HG03103 (cell line): ENCODE measurements at regions not wholly inside any gene's neighbourhood (a gene's known extent, or its start where the extent isn't known, plus 50 kb on each side); places are given as distances from the start of the nearest gene placed in this dataset.
A peak's percentile ranks its signal among the peaks of the same experiment; 100 is the strongest.
"Not testable (repeated sequence)": the region's sequence is repeated elsewhere in the genome, so short reads cannot be mapped to it uniquely, and the experiment has no call there.

Experiments
- ATAC-seq: cut with Tn5 transposase; IDR thresholded peaks from one replicate; pipeline ENCODE4 v1.9.1; 2021; ENCODE audit warnings: low read depth; ENCODE audit not compliant: unreplicated experiment

DNA sequence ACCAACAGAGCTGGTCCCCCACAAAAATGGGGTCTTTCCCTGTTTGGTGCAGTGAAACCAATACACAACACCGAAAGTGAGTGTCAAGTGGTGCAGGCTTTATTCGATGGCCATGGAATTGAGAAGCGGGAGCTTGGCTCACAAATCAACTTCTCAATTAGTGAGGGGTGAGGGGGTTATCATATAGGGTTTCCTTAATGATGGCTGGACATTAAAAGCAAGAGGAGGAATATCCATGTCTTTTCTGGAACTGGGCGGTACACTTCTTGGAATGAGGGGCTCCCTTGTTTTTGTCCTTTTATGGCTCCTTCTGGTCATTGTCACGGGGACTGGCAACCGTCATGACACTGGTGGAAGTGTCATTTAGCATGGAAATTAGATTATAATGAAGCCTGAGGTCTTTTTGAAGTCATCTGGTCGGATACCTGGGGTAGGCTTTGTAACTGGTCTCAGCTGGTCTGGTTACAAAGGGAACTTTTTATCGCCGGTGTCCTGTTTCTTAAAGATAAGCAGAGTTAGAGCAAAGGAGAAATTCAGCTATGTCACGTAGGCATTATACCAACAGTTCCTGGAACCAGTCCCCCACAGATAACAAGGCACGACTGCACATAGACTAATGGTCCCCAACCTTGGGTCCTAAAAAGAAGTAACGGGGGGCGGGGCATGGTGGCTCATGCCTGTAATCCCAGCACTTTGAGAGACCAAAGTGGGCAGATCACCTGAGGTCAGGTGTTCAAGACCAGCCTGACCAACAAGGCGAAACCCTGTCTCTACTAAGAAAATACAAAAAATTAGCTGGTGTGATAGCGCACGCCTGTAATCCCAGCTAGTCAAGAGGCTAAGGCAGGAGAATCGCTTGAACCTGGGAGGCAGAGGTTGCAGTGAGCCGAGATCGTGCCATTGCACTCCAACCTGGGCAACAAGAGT is 93.5 kb upstream of the NDUFV2 start:
- no peak for ATAC-seq

DNA sequence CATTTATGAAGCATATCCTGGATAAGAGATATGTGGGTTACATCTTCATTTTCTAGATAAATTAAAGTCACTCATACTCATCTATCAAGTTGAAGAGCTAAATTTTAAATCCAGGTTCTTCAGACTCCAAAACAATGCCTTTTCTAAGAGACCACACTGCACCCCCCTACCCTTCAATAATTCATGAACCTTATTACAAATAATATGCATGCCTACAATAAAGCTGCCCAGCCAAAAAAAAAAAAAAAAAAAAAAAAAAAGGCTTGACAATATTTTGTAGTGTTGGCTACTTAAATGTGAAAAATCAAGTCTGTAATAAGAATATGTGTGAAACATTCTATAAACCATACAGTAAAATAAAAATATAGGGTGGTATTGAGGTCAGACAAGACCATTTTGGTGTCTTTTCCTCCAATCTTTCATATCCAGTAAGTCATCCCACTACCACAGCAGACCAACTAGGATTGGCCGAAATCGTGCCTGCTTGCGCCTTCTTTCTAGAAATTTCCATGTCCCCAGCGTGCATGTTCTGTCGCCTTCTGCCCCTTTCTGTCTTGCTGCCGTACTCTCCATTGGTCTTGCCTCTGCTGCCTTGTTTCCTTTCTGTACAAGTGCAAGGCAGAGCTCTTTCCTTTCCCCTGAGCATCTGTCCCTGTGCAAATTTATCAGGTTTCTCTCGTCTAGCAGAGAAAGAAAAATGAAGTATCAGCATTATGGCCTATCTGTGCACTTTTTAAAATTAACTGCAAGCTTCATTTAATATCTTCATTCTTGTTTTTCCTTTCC is 92.6 kb upstream of the NDUFV2 start:
- ATAC-seq, result no peak

DNA sequence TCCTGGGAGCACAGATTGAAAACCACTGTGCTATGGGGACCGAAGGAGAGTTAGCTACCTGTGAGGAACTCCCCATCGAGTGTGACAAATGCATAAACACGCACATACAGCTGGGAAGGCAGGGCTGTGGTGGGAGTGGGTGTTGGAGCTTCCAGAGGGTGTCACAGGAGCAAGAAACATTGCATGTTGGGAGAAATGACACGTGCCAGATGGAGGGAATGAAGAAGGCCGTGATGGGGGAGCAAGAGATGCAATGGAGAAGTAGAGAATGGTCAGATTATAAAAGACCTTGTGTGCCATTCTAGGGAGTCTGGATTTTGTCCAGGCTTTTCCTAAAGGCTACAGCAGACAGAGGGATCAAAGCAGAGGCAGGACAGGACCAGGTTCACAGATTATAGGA is 91.1 kb upstream of the NDUFV2 start:
- ATAC-seq, result no peak

DNA sequence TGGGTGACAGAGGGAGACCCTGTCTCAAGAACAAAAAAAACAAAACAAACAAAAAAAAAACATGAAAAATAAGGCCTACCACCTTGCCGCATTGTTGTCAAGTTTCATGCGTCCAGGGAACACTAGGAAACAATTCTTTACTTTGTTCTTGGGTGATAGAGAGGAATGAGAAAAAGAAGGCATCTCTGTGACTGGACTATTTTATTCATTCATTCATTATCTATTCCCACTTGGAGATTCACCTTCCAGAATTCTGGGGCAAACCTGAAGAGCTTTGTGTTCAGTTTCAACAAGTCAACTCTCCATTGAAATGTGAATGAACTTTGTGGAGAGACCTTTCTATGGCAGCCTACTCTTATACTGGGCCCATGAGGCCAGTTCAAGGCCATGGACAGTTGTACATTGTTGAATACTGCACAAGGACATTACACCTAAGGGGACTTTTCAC is 88.5 kb upstream of the NDUFV2 start:
- no peak for ATAC-seq

DNA sequence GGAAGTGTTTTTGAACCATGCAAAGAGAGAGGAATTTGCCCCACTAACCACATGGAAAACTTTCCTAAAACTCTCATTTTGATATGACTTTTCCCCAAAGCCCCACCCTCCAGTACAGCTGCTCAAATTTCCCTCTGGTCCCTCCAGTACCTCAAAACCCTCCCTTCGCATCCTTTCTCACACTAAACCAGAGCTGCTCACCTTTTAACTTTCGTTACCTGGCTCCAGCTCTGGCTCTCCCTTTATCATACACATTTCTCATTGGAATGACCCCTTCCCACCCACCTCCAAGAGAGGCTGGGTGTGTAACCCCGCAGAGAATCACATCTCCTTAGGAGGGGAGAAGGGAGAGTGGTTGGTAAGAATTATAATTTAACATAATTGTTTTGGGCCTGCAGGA is 86.8 kb upstream of the NDUFV2 start:
- ATAC-seq, result no peak

DNA sequence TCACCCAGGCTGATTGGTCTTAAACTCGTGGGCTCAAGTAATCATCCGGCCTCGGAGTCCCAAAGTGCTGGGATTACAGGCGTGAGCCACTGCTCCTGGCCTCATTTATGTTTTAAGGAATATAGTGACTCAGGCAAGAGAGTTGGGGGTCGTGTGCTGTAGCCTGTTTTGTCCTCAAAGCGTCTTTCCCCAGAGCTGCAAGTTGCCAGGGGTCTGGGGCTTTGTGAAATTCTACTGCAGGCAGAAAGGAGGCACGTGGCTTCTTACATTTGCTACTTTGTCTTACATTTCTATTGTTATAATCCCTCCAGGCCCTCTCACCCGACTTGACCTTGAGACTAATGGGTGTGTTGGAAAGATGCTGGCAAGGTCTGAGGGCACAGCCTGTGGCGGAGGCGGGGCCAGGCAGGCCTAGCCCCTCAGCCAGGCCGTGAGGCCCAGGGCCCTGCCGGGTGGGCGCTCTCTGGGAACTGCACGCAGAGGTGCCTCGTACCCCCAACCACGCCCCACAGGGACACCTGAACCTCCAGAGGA is 85.8 kb upstream of the NDUFV2 start:
- ATAC-seq, result no peak

DNA sequence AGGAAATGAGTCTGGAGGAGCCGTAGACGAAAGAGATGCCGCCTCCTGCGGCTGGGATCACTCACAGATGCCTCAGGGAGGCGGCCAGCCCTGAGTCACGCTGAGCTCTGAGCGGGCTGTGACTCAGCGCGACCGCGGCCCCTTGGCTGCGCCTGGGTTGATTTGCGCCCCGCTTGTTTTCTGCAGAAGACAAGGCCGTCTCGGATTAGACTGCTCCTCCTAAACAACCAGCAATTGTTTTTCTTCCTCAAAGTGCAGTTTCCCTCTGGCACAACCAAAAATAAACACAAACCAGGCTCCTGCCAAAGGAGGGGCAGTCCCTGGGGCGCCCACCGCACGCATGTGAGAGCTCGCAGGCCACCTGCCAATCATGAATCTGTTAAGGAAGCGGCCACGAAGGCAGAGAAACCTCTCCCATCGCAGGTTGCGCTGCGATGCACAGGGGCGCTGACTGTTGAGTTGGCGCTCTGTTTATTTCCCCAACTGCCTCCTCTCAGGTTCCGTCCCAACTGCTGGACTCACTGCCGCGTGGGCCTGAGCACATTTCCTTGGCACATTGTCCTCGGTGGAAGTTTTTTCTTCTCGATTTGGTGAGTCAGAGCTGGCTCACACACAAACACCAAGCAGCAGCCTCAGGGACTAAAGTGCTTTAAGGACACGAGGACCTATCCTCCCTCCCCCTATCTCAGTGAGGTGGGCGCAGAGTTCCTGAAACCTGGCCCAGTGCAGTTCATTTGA is 85.2 kb upstream of the NDUFV2 start:
- peak; percentile 80 for ATAC-seq

DNA sequence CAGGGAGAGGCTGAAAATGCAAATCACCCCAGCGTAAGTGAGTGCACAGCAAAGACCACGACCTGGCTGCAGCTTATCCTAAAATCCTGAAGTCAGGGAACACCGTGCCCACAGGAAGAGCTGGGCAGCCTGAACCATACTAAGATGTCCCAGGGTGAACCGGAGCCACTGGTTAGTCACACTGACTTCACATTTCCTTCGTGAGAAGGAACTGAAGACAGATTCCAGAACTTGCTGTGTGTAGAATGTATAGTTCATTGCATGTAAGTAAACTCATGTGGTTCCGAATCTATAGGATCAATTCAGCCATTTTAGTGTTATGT is 84.6 kb upstream of the NDUFV2 start:
- no peak for ATAC-seq

DNA sequence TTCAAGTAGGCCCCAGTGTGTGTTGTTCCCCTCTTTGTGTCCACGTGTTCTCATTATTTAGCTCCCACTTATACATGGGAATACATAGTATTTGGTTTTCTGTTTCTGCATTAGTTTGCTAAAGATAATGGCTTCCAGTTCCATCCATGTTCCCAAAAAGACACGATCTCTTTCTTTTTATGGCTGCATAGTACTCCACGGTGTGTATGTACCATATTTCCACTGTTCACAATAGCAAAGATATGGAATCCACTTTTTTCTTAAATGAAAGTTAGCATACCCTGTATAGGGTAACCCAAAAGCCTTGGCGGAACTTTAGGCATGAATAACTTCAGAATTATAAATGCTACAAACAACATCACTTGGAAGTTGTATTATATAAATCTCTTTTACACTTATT is 83.4 kb upstream of the NDUFV2 start:
- ATAC-seq, result no peak

DNA sequence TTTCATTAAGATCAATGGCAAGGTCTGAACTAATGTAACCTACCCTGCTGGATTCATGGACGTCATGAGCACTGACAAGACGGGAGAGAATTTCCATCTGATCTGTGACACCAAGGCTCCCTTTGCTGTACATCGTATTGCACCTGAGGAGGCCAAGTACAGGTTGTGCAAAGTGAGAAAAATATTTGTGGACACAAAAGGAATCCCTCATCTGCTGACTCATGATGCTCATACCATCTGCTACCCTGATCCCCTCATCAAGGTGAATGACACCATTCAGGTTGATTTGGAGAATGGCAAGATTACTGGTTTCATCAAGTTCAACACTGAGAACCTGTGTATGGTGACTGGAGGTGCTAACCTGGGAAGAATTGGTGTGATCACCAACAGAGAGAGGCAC is 82.3 kb upstream of the NDUFV2 start:
- ATAC-seq, result no peak

DNA sequence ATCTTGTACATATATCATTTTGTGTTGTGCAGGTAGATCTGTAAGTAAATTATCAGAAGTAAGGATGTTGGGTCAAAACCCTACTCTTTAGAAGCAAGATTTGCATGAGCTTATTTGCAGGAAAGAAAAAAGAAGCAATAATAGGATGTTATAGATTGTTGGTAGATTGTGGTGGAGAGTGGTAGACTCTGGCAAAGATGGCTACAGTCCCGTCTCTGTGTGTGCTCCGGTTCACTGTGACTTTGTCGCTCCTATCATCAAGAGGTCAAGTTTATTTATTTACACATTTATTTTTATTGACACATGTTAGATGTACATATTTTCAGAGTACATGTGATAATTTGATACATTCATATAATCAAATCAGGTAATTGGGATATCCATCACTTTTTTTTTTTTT is 81.0 kb upstream of the NDUFV2 start:
- ATAC-seq, result no peak

DNA sequence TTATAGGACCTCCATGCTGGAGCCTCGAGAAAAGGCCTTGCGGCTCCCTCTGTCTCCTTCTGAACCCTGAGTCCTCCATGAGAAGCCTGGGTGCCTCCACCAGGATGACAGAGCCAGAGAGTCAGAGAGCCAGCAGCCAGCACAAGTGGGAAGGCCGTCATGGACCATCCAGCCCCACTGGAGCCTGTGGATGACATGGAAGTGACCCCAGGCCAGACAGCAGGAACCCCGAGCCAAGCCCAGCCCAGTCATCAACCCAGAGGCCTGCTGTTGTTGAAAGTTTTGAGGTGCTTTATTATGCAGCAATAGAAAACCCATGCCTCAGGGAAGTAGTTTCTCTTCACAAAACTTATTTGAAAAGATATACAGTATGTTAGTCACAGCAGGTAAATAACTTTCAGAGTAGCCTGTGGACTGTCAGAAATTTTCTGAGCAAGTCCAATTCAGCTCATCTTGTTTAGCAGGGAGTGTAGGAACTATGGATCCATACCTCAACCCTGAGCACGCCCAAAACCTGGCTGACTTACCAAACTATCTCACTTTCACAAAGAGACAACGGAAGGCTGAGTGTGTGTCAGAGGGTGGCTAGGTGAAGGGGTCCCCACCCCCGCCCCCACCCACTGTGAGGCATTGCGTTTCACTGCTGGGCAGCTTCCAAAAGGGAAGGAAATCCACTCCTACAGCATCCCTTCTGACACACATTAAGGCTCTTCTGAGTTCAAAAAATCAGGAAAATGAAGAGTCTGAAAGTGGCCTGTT is 79.9 kb upstream of the NDUFV2 start:
- ATAC-seq, result no peak

DNA sequence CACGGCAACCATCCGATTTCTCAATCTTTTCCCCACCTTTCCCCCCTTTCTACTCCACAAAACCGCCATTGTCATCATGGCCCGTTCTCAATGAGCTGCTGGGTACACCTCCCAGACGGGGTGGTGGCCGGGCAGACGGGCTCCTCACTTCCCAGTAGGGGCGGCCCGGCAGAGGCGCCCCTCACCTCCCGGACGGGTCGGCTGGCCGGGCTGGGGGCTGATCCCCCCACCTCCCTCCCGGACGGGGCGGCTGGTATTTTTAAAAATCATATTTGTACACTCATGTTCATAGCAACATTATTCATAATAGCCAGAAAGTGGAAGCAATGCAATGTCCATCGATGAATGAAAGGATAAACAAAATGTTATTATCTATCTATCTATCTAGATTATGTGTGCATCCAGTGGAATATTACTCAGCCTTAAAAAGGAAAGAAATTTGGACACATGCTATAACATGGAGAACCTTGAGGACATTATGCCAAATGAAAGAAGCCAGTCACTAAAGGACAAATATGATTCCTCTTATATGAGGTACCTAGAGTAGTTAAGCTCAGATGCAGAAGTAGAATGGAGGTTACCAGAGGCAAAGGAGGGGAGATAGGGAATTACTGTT is 78.4 kb upstream of the NDUFV2 start:
- ATAC-seq, result not testable (repeated sequence)

DNA sequence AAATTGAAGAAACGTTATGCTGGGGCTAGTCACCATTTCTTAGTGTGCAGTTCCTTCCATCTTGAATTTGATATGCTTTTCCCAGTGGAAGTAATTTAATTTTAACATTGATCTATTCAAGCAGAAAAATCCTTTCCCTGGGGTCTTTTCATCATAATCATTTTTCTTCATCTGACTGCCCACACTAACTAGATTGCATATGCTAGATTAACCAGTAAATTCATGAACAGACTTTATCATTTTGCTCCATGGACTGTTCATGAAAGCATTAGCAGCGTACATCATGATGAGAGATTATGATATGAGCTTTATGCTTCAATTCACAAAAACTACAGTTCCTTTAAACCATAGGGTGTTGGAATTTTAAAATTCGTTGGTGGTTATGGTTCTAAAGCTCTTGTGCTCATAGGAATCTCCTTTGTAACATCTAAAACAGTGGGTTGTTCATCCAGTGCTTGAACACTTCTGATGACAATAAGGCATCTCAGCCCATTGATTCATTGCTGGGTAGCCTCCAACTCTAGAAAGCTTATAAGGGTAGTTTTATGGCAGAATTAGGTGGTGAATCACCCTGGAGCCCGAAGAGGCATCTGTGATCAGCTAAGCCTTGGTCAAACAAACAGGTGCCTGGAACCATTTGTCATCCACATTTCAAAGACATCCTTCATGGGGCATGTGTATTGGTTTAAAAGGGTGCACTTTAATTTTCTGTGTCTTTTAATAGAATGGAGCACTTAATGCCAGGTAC is 77.2 kb upstream of the NDUFV2 start:
- ATAC-seq, result no peak

DNA sequence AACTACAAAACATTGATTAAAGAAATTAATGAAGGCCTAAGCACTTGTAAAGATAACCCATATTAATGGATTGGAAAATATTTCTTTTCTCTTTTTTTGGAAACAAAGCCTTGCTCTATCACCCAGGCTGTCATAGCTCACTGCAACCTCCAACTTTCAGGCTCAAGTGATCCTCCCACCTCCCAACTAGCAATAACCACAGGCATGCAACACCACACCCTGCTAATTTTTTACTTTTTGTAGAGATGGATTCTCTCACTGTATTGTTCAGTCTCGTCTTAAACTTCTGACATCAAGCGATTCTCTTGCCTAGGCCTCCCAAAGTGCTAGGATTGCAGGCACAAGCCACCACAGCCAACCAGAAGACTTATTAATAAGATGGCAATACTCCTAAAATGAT is 73.4 kb upstream of the NDUFV2 start:
- no peak for ATAC-seq

DNA sequence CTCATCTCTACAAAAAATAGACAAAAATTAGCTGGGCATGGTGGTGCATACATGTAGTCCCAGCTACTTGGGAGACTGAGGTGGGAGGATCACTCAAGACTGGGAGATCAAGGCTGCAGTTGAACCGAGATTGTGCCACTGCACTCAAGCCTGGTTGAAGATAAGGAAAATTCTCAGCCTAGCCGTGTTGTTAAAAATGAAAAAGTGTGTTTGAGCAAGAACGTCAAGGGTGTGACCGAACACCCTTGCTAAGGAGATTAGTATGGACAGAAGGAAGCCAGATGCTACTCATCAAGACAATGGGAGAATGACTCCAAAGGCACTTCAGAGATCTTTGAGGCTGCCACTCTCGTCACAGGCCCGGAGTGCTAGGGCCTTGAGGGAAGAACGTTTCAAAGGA is 70.0 kb upstream of the NDUFV2 start:
- no peak for ATAC-seq

DNA sequence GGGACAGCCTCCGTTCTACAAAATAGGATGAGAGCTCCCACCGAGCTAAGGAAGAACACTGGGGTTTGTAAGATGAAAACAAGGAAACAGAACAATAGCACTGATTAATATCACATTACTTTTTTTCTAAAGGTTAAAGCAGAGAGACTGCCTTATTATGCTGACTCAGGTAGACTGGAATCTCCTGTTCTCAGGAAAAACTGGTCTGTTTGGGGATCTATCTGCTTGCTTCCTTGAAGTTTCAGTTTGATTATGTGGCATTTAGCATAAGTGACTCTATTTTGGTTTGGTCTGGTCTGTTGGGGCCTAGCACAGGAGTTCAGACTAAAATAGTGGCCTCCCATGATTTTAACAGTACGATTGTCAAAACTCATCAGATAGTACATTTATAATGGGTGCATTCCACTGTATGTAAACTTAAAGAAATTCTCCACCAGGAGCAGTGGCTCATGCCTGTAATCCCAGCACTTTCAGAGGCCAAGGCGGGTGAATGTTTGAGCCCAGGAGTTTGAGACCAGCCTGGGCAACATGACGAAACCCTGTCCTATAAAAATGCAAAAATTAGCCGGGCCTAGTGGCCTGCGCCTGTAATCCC is 64.1 kb upstream of the NDUFV2 start:
- ATAC-seq, result no peak

DNA sequence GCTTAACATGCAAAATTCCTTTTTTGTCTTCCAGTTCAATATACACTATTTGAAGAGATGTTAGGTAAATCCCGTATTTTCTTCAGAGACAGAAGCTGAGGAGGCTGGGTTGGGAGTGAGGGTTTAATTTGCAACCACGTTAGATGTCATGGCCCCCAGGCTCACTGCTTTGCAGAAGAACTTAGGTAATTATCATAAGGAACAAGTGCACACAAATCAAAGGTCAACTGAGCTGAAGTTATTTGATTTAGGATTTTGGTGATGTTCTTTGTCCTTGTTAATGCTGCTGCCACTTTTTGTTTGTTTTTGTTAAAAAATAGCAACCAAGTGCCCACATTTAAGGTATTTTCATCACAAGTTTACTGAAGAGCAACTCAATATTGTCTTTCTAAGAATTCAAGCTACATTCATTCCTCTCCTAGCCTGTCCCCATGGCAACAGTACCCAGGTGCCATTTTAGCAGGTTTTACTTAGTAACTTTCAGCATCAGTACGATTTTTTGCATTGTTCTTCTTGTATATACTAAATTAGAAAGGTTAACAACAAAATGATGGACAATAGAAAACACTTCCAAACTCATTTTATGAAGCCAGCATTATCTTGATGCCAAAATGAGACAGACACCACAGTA is 62.9 kb upstream of the NDUFV2 start:
- no peak for ATAC-seq
